ENCODE measurements at regions not wholly inside any gene's neighbourhood (a gene's known extent, or its start where the extent isn't known, plus 50 kb on each side); places are given as distances from the start of the nearest gene placed in this dataset.

DNA sequence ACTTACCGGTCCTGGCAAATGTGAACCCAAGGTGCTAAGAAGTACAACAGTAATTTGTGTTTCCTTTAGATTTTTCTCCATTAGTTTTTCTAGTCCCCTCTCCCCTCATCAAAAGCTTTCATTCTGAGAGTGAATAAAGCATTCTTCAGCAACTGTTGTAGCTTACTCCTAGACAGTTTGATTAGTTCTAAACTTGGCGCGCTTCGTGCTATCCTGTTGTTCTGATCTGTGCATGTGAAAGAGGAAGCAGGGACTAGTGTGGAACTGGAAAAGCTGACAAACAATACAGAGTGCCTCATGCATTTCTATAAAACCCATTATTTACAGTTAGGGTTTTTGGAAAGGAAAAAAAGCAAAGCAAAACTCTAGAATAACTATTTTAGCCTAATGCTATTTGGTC, 556.9 kb upstream of the SLIT2 start:
- DNase-seq: no peak

DNA sequence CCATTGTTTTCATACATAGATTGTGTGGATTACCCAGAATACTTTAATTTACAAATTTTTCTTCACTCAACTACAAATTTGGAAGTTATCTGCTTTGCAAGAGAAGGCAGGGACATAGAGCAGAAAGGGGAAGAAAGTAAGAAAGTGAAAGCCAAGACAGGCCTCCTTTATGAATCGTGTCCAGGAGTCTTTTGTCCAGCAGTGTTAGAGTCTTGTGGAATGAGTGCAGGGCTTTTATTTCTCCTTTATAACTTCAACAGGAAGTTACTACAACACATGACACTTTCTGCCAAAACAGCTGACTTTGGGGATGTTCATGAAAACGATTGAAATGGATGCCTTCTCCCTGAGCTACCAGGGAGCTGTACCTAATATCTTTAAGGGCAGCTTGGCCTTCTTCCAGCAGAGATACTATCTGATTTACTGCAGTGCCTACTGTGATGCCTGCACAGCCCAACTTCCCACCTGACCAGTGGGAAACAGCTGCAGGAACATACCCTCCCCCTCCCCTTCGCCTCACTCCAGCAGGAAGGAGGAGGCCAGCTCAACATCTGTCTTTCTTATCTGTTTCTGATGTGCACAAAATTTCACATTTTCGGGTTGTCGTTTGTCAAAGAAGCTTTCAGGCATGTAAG, 557.7 kb upstream of the SLIT2 start:
- peak; percentile 21 for DNase-seq

DNA sequence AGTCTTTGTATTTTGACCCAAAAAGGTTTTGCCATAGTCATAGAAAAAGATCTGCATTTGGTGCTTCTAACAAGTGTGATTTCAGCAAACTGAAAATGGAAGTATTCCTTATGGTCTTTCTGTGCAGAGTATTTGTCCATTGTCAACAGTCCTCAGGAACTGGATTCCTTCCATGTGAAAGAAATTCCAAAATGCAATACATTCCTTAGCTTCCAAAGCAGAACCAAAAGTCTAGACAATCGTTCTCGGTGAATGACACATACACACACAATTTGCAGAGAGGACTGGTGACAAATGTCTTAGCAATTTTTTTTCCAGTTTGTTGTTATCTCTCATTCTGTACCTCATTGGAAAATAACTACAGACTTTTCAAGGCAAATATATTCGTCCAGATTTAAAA, 562.2 kb upstream of the SLIT2 start:
- DNase-seq: peak; percentile 95

DNA sequence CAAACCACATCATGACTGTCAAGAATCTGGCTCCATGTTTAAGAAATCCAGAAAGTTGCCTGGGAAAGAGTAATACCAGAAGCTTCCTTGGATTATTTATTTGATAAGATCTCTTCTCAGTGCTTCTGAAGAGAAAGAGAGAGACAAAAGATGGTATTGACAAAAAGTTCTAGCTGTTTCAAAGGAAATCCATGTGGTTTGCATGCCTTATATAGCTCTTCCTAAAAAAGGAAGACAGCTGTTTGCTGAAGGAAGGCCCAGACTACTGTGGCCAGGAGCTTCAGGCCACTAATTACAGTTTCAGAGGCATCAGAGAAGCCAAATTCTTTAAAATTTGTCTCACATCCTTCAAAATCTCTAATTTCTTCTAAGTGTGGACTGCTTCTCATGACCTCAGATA, 565.2 kb upstream of the SLIT2 start:
- DNase-seq: no peak

DNA sequence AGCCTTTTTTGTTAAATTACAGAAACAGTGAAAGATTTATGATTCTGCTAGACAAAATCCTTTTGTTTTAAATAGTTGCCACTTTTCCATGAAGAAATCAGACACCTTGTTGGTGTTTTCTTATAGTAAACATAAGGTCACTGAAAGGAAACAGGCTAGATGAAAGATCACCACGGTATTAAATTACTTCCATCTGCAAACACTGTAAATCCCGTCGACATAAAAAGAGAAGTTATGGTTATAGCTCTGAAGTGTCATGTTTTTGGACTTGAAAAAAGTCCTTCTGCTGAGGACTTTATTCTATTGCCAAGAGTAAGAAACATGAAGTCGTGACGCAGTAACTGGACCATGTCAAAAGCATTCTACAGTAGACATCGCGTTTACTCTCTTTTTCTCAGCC, 567.6 kb upstream of the SLIT2 start:
- DNase-seq: peak; percentile 57

DNA sequence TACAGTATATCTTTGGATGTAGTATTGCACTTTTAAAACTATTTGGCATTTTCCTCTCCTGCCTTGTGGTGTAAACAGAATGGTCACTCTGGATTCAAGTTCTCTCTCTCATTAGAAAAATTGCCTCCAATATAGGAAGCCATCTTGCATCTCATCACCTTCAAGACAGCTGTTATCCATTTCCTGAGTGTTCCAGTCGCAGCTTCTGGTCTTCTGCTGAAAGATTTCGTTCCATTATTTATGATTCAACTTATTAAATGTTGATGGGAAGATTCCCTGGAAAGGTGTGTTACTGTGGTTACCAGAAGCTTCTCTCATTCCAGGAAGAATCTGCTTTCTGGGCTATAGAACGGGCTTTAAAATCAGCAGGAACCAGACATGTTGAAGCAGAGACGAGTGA, 568.3 kb upstream of the SLIT2 start:
- DNase-seq: peak; percentile 69

DNA sequence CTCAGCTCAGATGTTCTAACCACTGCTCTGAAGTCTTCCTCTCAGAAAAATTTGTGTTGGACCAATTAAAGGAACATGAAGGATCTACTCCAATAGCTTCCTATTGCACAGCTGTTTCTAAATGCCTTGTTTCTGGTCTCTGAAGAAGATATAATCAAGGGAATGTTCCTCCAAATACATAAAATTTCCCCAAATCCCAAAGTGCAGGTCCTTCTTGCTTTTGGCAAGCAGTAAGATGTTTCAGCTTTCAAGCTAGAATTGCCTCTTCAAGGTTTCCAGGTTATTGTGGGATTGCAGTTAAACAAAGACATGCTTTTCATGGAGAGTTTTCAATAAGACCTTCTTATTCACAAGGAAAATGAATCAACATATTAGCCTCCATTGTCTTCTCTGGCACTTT, 574.5 kb upstream of the SLIT2 start:
- peak; percentile 27 for DNase-seq

DNA sequence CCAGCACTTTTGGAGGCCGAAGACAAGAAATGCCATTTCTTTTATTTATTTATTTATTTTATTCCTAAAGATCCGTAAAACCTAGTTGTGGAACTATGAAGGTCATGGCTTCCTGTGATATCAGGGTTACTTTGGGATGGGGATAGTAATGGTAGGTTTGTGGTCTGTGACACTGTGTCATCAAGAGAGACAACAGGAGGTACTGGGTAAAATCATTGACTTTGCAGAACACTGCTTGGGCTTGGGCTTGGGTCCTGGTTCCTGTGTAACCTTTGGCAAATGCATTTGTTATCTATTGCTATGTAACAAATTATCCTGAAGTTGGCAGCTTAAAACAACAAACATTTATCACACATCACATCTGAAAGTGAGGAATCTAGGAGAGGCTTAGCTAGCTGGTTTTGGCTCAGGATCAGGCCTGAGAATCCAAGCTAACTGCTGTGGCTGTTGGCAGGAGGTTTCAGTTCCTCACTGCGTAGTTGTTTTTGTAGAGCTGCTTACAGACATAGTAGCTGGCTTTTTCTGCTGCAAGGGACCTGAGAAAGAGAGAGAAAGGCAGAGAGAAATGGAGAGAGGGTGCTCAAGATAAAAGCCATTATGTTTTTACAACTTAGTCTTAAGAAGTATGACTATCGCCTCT, 576.4 kb upstream of the SLIT2 start:
- peak; percentile 55 for DNase-seq

DNA sequence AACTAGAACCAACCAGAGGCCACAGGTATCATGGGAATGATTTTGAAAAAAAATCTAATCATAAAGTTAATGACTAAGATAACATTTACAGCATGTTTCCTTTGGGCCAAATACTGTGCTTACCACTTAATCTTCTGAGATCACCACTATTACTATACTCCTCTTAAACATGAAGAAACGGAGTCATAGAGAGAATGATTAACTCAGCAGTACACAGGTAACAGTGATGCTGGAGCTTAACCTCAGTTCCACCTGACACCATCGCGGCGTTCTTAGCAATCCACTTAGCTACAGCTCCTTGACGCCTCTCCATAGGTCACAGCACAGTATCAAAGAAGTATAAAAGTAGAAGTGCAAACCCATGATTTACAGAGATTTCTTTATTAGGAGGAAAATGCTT, 592.6 kb upstream of the SLIT2 start:
- no peak for DNase-seq

DNA sequence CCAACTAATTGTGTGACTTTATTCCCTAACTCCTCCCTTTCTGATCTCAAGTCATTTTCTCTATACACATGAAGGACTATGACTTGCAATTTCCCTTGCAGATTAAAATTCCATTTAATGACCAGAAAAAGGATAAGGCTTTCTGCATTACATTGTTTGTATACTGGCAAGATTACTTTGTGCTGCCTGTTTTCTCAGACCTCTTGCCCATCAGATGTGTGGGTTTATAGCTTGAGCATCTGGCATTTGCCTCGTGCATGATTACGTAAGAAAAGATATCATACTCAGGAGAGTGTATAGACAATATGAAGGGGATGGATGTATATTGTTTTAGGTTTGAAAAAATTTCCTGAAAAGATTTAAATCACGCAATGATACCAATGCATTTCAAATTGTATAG, 593.8 kb upstream of the SLIT2 start:
- DNase-seq: no peak

DNA sequence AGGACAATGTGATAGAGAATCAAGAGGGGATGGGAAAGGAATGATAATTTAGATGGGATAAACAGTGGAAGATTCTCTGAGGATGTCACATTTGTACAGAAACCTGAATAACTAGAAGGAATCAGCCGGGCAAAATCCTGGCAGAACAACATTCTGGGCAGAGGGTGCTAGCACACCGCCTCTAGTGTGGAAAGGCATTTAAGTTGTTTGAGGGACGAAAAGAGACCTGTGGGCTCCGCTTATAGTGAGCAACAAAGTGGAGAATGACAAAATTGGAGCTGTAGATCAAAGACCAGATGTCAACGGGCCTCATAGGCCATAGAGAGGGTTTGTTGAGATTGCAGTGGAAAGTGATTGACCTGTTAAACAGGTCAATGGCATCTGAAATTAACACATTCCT, 596.0 kb upstream of the SLIT2 start:
- no peak for DNase-seq

DNA sequence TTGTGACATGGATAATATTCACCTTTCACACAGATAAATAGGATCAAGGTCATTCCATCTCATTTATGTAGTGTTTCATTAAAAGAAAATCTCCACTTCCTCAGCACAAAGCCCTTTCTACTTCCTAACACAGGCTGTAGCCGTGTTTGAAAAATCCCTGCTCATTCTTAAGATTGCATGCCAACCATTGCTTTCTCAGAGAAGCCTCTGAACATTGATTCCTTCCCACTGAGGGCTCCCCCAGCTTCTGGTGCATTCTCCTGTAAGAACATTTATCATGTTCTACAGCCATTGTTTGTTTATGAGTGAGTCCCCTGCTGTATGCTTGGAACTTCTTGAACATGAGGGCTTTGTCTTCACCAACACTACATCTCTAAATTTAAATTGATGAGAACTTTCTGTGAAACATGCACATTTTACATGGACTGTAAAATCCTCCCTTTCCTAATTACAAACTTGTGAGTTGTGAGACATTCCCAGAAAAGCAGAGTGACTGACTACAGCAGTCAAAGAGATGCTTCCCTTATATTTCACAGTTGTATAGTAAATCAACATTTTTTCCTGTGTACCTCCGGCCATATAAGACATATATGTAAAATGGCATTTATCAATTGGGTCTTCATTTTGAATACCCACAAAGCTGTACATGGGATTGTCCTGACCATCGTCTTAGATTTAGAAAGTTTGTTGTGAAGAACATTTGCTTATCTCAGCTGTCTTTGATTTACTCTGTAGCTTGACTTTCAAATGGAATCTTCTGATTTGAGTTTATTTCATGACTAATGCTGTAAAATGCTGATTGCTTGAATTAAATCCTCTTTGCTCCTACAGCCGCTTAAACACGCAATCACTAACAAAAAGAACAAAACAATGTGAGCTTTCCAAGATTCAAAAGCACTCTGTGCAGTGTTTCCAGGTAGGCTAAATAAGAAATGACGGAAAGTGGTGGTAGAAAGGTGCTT, 600.5 kb upstream of the SLIT2 start:
- DNase-seq: no peak

DNA sequence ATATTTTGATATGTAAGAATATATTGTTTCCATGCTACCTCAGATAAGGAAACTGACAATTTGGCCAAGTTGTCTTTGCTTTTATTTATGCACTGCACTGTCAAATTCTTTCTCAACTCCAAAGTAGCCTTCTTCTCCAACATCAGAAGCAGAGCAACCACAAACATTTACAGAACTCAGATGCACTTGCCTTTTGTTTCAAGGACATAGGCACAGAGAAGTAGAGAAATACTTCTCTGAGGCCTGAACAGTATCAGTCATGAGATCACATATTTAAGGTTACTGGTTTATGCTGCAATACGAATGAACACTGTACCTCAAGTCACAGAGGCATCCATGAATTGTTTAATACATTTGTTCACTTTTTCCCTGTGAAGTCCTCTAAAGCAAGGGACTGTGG, 606.1 kb upstream of the SLIT2 start:
- no peak for DNase-seq

DNA sequence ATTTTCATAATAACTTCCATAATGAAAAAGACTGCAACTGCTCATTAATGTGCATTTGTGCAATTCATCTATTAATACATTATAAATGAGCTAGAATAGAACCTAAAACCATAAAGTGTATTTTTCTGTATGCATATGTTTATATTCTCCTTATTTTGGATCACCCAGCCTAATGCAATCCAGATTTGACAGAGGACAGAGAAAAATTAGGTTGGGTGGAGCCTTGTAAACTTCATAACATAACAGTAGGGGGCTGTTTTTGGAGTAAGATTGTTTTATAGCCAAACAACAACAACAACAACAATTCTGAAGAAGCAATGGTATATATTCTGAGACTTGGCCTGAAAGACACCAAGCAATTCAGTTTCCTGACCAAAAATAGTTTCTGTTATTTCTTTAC, 615.3 kb upstream of the SLIT2 start:
- no peak for DNase-seq

DNA sequence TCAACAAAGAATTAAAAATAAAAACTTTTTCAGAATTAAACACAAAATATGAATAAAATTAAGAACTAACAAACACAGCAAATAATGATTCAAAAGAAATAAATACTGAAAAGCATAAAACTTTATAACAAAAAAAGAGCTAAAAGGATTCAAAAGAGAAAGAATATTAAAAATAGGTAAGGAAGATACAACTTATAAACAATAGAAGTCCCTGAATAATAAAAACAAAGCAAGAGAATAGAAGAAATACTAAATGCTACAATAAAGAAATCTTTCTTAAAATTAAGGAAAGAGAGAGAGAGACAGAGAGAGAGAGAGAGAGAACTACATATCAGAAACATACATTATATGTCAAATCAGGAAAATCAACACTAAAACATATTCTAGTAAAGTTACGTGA, 619.9 kb upstream of the SLIT2 start:
- no peak for DNase-seq

DNA sequence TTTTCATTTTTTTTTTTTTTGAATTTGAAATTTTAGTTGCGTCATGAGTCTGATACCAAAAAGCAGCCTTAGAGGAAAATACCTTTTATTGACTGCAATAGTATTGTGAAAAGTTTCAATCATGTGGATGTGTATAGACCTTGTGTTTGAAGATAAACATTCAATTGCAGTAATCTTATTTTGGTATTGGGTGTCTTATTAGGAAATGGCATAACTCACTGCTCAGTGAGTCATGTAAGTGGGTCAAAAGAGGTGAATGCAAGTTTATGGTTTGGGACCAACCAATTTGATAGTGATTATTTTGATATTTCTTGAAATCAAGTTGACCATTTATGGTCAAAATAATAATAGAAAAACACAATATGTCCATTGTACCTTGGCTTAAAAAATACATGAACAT, 627.8 kb upstream of the SLIT2 start:
- no peak for DNase-seq

DNA sequence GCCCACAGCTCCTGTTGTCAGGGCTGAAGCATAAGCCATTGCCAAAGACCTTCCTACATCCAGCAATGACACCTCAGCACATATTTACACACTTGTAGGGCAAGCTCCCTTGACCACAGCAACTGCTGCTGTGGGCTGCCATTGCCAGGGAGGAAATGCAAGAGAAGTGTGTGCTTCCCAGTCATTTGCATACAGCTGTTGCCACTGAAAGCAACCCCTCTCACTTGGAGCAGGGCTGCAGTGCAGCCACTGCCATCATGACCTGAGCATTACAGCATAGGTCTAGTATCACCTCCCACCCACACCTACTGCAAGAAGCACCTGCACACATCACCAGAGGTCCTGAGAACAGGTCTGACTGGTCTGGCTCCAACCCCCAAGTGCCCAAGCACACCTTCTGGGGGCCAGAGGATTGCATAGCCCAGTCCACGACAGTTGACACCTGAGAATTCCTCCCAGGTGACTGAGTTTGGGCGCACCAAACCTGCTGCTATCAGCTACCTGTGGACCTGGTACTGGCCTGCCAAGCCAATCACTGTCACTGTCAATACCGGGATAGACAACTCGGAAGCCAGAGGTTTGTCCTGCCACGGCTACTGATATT, 636.5 kb upstream of the SLIT2 start:
- no peak for DNase-seq

DNA sequence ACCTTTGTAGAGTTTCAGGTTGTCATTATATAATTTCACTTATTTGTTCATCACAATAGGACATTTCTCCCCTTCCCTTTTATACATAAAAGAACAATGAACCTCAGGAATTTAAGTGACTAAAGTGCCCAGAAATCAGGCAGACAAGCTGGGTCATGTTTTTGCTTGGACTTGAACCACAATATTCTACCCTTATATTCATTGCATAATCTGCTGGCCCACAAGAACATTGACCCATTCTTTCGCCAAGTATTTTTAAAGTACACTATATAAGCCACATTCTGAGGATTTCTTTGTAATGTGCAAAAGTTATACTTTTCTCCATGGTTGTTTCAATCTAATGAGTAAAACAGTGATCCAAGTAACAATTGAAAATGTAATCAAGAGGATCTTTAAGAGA, 637.5 kb upstream of the SLIT2 start:
- DNase-seq: no peak

DNA sequence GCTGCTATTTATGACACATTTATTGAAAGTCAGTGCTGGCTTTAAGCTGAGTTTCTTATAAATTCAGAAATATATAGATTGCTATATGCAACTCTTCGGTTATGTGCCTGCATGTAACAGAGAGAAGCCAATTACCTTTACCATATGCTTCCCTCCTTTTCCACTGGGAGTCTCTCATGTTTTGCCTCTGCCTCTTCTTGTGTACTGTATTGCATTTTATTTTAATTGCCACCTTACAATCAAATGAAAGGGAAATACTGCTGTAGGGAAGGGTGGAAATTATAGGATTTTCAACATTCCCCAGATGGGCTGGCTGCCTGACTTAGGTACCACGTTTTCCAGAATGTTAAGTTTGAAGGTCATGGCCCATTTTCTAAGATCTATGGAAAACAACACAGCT, 655.4 kb upstream of the SLIT2 start:
- DNase-seq: no peak

DNA sequence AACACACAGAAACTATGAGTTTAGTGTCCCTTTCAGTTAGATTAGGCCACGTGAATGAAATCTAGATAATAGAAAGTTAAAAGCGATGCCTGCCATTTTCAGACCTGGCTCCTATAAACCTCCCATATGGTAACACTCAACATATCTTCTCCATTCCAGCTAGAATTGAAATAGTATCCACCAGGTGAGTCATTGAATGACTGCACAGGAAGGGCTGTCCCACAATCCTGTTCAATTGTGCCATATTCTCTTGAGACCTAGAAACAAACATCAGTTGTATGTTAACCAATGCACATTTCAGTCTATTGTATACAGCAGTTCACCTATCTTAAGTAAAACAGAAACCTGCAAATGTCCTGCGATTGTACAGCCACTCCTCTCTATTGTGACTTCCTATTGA, 659.3 kb upstream of the SLIT2 start:
- DNase-seq: peak; percentile 42

DNA sequence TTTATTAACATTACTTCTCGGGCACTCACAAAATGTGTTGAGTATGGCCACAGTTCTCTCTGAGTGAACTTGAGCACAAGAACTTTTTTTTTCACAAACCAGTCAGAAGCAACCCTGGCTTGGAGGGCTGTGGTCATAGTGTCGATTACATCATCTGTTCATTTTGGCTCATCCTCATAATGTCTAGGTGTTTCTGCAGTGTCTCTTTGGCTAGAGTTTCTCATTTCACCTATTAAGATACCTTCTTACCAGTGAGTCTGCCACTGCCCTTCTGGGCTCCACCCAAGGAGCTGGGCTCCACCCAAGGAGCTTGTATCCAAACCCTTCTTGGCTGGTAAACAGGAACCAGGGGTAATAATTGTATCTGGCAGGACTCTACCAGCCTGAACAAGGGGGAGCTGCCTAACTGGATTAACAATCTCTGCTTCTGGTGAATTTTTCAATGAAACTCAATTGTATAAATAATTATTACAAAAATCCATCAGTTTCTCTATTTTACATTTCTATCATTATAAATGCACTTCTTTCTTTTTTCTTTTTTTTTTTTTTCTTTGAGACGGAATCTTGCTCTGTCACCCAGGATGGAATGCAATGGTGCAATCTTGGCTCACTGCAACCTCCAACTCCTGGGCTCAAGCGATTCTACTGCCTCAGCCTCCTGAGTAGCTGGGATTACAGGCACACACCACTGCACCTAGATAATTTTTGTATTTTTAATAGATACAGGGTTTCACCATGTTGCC, 667.7 kb upstream of the SLIT2 start:
- DNase-seq: peak; percentile 47

DNA sequence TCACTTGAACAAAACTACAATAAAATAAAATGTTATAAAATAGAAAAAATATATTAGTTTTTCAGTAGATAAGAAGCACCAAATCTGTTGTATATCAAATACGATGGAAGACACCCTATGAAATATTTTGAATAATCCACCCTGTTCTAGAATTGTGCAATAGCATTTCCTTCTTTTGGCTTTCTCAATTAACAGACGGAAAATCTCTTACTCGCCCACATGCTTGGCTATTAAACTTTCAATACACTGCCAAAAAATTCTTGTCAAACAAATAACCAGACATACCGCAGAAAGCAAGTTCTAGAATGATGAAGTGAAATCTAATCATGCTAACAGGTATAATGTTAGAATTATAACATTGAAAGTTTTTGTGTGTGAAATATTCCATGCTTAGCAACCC, 671.6 kb upstream of the SLIT2 start:
- DNase-seq: peak; percentile 64

DNA sequence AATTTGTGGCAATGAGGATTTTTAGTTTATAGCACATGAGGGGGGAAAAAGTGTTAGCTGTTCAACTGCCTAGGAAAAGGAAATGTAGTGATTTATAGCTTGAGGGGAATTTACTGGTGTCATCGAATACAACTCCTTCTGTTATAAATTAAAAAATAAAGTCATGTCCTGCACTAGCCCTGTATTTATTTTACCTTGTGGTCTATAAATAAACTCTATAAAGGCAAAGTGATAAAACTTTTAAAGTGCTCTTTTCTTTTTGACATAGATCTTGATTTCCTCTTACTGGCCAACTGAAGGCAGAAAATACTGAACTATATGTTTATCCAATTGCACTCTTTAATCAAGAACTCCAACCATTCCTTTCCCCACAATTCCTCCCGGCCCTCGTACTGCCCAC, 672.1 kb upstream of the SLIT2 start:
- peak; percentile 34 for DNase-seq
